Psoas muscle (tissue), 7 donors: ENCODE measurements at regions not wholly inside any gene's neighbourhood (a gene's known extent, or its start where the extent isn't known, plus 50 kb on each side); places are given as distances from the start of the nearest gene placed in this dataset.

Experiments used
- ATAC-seq, 4 donors: fragments of 200-7000 bp; cut with Tn5 transposase; one replicate each; pipeline ENCODE4 v1.9.1; 2020; ENCODE audit warnings: moderate library complexity in 3 of 4, mild to moderate bottlenecking in 2 of 4
- DNase-seq, 2 donors: peaks; one replicate each; pipeline ENCODE4 v3.0.0-alpha.2; 2020
- H3K27ac ChIP-seq: fragments of 200-600 bp; one replicate; pipeline ENCODE4 v1.8.0; 2022
- H3K27me3 ChIP-seq, 3 donors: fragments of 200-600 bp in 1 of 3; one replicate each; pipeline versions ENCODE4 v1.6.1 to v1.8.0; 2013 to 2022; ENCODE audit warnings: low read length in 2 of 3, mild to moderate bottlenecking in 2 of 3, moderate library complexity in 1 of 3; ENCODE audit not compliant: insufficient read depth in 3 of 3
- H3K36me3 ChIP-seq, 2 donors: fragments of 200-600 bp in 1 of 2; one replicate each; pipeline versions ENCODE4 v1.6.1 to v1.8.0; 2013 to 2022; ENCODE audit warnings: low read depth in 1 of 2, mild to moderate bottlenecking in 1 of 2, moderate library complexity in 1 of 2; ENCODE audit not compliant: insufficient read depth in 1 of 2
- H3K4me1 ChIP-seq: fragments of 200-600 bp; one replicate; pipeline ENCODE4 v1.8.0; 2022
- H3K4me3 ChIP-seq: fragments of 200-600 bp; one replicate; pipeline ENCODE4 v1.8.0; 2022; ENCODE audit warnings: mild to moderate bottlenecking
- H3K9me3 ChIP-seq: fragments of 200-600 bp; one replicate; pipeline ENCODE4 v1.8.0; 2022
- CTCF ChIP-seq: fragments of 200-600 bp; IDR thresholded peaks from one replicate; pipeline ENCODE4 v1.8.0; 2022; ENCODE audit warnings: antibody characterized with exemption
- WGBS, 3 donors: extraction: QIAGEN DNeasy Blood & Tissue Kit; methylation state at CpG; one replicate each; pipeline versions ENCODE4 v1.1.6 to v1.1.7; 2013; 5-methylcytosine and 5-hydroxymethylcytosine counted together
- intact Hi-C, 2 donors: fragments of 100-400 bp; cut with DNase I; formaldehyde crosslinking; loops; one replicate each; pipeline versions ENCODE4 v1.11.0 to v1.14.2; 2022
- donor health status: healthy with polysubstance abuse.
- donor health status: DM: no; HTN: no; CAD: no; lungs with moderate emphysema.
- donor health status: Bipolar disorder and iron deficiency.
- donor health status: healthy.
- donor health status: DM: yes; HTN: yes; CAD: no.
- donor health status: DM: no; HTN: no; CAD: no.
- donor health status: DM: yes; HTN: yes; CAD: no.

- ATAC-seq: no peak
- peaks cover 4% of the 10 kb centered on the region for H3K9me3 ChIP-seq
- no peak overlapping the region for H3K27ac ChIP-seq
- no peaks in the 10 kb centered on the region for H3K36me3 ChIP-seq
- peaks cover 0 to 3% (median 0%) of the 10 kb centered on the region in 3 donors for H3K27me3 ChIP-seq
- DNase-seq: no peak
- H3K4me3 ChIP-seq: no peak overlapping the region
- intact Hi-C loops: no loop called here
- no peak for TF ChIP-seq CTCF
- 51 to 55% (median 55%) methylated on average over 7 of the region's 7 CpGs for WGBS, 3 donors
- no peaks in the 10 kb centered on the region for H3K4me1 ChIP-seq
Measured at GRCh38 chr7:41487229-41487940, 215.5 kb downstream of the INHBA start.

DNA sequence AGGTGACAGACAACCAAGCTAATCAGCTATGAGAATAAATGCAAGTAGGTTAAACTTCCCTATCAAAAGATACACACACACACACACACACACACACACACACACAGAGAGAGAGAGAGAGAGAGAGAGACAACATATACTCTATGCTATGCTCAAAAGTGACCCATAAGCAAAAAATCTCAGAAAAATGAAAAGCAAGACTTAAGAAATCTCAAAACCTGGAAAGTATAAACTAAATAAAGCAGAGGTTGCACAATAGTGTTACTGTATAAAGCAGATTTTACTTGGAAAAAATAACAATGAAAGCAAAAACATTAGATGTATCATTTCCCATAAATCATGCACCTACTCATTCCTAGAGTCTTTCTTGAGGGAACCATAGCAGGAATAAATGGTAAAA, 221.5 kb downstream of the INHBA start:
- Histone ChIP-seq H3K27ac (no peak overlapping the region), H3K4me3 (no peak overlapping the region), H3K9me3 (peaks cover 4% of the 10 kb centered on the region), H3K36me3 (no peaks in the 10 kb centered on the region), H3K4me1 (no peaks in the 10 kb centered on the region), H3K27me3 (peaks cover 0 to 3% (median 0%) of the 10 kb centered on the region in 3 donors)
- DNase-seq: no peak
- ATAC-seq: no peak
- no peak for TF ChIP-seq CTCF
- intact Hi-C loops: no loop called here

DNA sequence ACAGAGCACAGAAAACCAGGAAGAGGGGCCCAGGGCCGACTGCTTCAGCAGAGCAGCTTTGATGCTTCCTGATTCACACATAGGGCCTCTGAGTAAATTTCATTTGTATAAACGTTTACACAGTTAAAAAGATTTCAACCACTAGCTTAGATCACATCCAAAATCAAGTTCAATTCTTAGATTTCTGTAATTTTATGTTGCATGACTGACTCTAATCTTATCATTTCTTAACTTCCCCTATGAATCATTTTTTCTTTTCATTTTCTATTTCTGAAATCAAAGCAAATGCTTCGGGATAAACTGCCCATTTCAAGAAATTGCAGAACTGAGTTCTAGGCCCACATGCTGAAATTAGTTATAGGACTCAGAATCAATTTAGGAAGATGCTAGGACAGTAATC, 224.7 kb downstream of the INHBA start:
- Histone ChIP-seq H3K4me3 (no peak overlapping the region), H3K36me3 (no peaks in the 10 kb centered on the region), H3K27me3 (no peaks in the 10 kb centered on the region), H3K9me3 (no peaks in the 10 kb centered on the region), H3K4me1 (no peaks in the 10 kb centered on the region), H3K27ac (no peak overlapping the region)
- WGBS, 3 donors: 45 to 62% (median 59%) methylated on average over 3 of the region's 3 CpGs
- no peak for DNase-seq
- intact Hi-C loops: no loop called here
- ATAC-seq: no peak
- TF ChIP-seq CTCF: no peak

- Histone ChIP-seq H3K4me1 (no peaks in the 10 kb centered on the region), H3K27me3 (no peaks in the 10 kb centered on the region), H3K9me3 (no peaks in the 10 kb centered on the region), H3K4me3 (no peak overlapping the region), H3K27ac (no peak overlapping the region), H3K36me3 (no peaks in the 10 kb centered on the region)
- DNase-seq: no peak
- WGBS, 3 donors: 46 to 63% (median 53%) methylated on average over 1 of the region's 1 CpG
- intact Hi-C loops: no loop called here
- no peak for ATAC-seq
- no peak for TF ChIP-seq CTCF
Measured at GRCh38 chr7:41476460-41476803, 226.5 kb downstream of the INHBA start.

DNA sequence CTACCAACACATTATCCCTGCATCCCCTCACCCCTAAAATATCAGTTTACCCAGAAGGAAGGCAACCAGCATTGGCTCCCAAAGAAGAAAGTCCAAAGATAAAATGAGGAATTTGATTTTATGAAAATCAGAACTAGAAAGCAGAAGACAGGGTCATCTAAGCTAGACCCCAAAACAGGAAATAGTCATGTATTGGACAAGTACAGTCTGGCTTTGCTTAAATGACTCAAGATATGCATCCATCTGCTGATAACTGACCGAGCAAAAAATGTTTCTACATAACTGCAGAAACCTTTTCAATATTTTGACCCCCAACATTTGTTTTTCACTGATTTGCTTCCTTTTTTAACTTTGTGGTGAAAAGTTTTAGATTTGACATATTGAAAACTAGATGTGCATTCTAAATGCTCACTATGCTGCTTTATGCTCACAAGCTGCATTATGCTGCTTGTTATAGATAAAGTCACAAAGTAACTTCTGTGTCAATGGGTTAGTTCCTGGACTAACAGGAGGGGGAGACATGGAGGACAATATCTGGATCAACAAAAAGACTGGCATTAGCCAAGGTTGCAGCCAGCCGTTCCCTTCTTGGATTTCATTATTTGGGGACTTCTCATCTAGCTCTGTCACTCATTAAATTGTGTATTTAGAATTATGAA, 227.0 kb downstream of the INHBA start:
- ATAC-seq: no peak
- no peak for DNase-seq
- H3K4me3 ChIP-seq: no peak overlapping the region
- H3K27ac ChIP-seq: no peak overlapping the region
- TF ChIP-seq CTCF: no peak
- H3K27me3 ChIP-seq: no peaks in the 10 kb centered on the region
- no peaks in the 10 kb centered on the region for H3K9me3 ChIP-seq
- no peaks in the 10 kb centered on the region for H3K36me3 ChIP-seq
- intact Hi-C loops: no loop called here
- 52 to 66% (median 53%) methylated on average over 2 of the region's 2 CpGs for WGBS, 3 donors
- no peaks in the 10 kb centered on the region for H3K4me1 ChIP-seq
